ENCODE measurements at regions not wholly inside any gene's neighbourhood (a gene's known extent, or its start where the extent isn't known, plus 50 kb on each side); places are given as distances from the start of the nearest gene placed in this dataset.

- Mint-ChIP-seq H3K9me3 (ENCODE audit: unreplicated experiment) (no peaks in the 10 kb centered on the region), H3K27ac (ENCODE audit: low read depth, unreplicated experiment) (no peak overlapping the region), H3K4me1 (ENCODE audit: insufficient read depth, unreplicated experiment) (no peaks in the 10 kb centered on the region), H3K27me3 (ENCODE audit: insufficient read depth, unreplicated experiment) (no peaks in the 10 kb centered on the region), H3K36me3 (ENCODE audit: insufficient read depth, unreplicated experiment) (no peaks in the 10 kb centered on the region), H3K4me3 (ENCODE audit: unreplicated experiment) (no peak overlapping the region)
- POLR2A ChIA-PET, result no interaction called here
- intact Hi-C loops (cut with micrococcal nuclease), result no loop called here
- BruUV-seq (replicated peaks), result no TSS peak
- DNase-seq (ENCODE audit: unreplicated experiment), result no peak
- CTCF ChIA-PET, result interaction anchor here (0.6 to 1.4 kb wide), 3 partner anchors 24 to 291 kb away, joined by 3 to 4 read pairs (median 4); no protein-coding TSS in a partner anchor
- TF ChIP-seq, protein P1, sequence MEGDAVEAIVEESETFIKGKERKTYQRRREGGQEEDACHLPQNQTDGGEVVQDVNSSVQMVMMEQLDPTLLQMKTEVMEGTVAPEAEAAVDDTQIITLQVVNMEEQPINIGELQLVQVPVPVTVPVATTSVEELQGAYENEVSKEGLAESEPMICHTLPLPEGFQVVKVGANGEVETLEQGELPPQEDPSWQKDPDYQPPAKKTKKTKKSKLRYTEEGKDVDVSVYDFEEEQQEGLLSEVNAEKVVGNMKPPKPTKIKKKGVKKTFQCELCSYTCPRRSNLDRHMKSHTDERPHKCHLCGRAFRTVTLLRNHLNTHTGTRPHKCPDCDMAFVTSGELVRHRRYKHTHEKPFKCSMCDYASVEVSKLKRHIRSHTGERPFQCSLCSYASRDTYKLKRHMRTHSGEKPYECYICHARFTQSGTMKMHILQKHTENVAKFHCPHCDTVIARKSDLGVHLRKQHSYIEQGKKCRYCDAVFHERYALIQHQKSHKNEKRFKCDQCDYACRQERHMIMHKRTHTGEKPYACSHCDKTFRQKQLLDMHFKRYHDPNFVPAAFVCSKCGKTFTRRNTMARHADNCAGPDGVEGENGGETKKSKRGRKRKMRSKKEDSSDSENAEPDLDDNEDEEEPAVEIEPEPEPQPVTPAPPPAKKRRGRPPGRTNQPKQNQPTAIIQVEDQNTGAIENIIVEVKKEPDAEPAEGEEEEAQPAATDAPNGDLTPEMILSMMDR (IDR thresholded peaks at IDR 0.05; ENCODE audit: unreplicated experiment), result no peak
Measured at GRCh38 chr17:68175905-68176304, 71.9 kb upstream of the AMZ2 start.

GRCh38 chr17:68176718-68177117 is 71.1 kb upstream of the AMZ2 start:
- DNase-seq (ENCODE audit: unreplicated experiment), result no peak
- Mint-ChIP-seq H3K27ac (ENCODE audit: low read depth, unreplicated experiment) (no peak overlapping the region), H3K9me3 (ENCODE audit: unreplicated experiment) (no peaks in the 10 kb centered on the region), H3K4me3 (ENCODE audit: unreplicated experiment) (no peak overlapping the region), H3K36me3 (ENCODE audit: insufficient read depth, unreplicated experiment) (no peaks in the 10 kb centered on the region), H3K4me1 (ENCODE audit: insufficient read depth, unreplicated experiment) (no peaks in the 10 kb centered on the region), H3K27me3 (ENCODE audit: insufficient read depth, unreplicated experiment) (no peaks in the 10 kb centered on the region)
- ChIA-PET CTCF (interaction anchor here (0.6 to 1.4 kb wide), 5 partner anchors 24 to 1142 kb away, joined by 3 to 4 read pairs (median 4); no protein-coding TSS in a partner anchor), POLR2A (no interaction called here)
- TF ChIP-seq, protein P1 (IDR thresholded peaks at IDR 0.05; ENCODE audit: unreplicated experiment), result no peak
- no TSS peak for BruUV-seq (replicated peaks)
- intact Hi-C loops (cut with micrococcal nuclease), result no loop called here

- no peak overlapping the region for H3K4me3 Mint-ChIP-seq (ENCODE audit: unreplicated experiment)
- ChIA-PET POLR2A (interaction anchor here (1.4 kb wide), 1 partner anchor 279 kb away, joined by 3 read pairs; no protein-coding TSS in a partner anchor), CTCF (no interaction called here)
- peaks cover under 1% of the 10 kb centered on the region for H3K4me1 Mint-ChIP-seq (ENCODE audit: insufficient read depth, unreplicated experiment)
- TF ChIP-seq, protein P1 (IDR thresholded peaks at IDR 0.05; ENCODE audit: unreplicated experiment), result no peak
- H3K36me3 Mint-ChIP-seq (ENCODE audit: insufficient read depth, unreplicated experiment), result no peaks in the 10 kb centered on the region
- intact Hi-C loops (cut with micrococcal nuclease), result no loop called here
- no peak overlapping the region for H3K27ac Mint-ChIP-seq (ENCODE audit: low read depth, unreplicated experiment)
- no peak for DNase-seq (ENCODE audit: unreplicated experiment)
- BruUV-seq (replicated peaks), result no TSS peak
- H3K9me3 Mint-ChIP-seq (ENCODE audit: unreplicated experiment), result no peaks in the 10 kb centered on the region
- no peaks in the 10 kb centered on the region for H3K27me3 Mint-ChIP-seq (ENCODE audit: insufficient read depth, unreplicated experiment)
Measured at GRCh38 chr17:68178831-68179230, 69.0 kb upstream of the AMZ2 start.

GRCh38 chr17:68179236-68179925 is 68.5 kb upstream of the AMZ2 start:
- TF ChIP-seq, protein P1 (IDR thresholded peaks at IDR 0.05; ENCODE audit: unreplicated experiment), result no peak
- Mint-ChIP-seq H3K27ac (ENCODE audit: low read depth, unreplicated experiment) (no peak overlapping the region), H3K36me3 (ENCODE audit: insufficient read depth, unreplicated experiment) (no peaks in the 10 kb centered on the region), H3K9me3 (ENCODE audit: unreplicated experiment) (no peaks in the 10 kb centered on the region), H3K27me3 (ENCODE audit: insufficient read depth, unreplicated experiment) (no peaks in the 10 kb centered on the region), H3K4me1 (ENCODE audit: insufficient read depth, unreplicated experiment) (peaks cover 6% of the 10 kb centered on the region), H3K4me3 (ENCODE audit: unreplicated experiment) (no peak overlapping the region)
- no TSS peak for BruUV-seq (replicated peaks)
- POLR2A ChIA-PET, result no interaction called here
- intact Hi-C loops (cut with micrococcal nuclease), result no loop called here
- no peak for DNase-seq (ENCODE audit: unreplicated experiment)
- CTCF ChIA-PET, result interaction anchor here (2.0 kb wide), 1 partner anchor 22 kb away, joined by 6 read pairs; no protein-coding TSS in a partner anchor

Data from MCF 10A (cell line).